NCI-H446 treated with DMSO at 0.1 percent for 48 hours (cell line): ENCODE measurements at regions not wholly inside any gene's neighbourhood (a gene's known extent, or its start where the extent isn't known, plus 50 kb on each side); places are given as distances from the start of the nearest gene placed in this dataset.

ENCODE experiments used
- DNase-seq: peaks from one replicate; lab custom pipeline; 2025; lab: John Stamatoyannopoulos, UW

DNA sequence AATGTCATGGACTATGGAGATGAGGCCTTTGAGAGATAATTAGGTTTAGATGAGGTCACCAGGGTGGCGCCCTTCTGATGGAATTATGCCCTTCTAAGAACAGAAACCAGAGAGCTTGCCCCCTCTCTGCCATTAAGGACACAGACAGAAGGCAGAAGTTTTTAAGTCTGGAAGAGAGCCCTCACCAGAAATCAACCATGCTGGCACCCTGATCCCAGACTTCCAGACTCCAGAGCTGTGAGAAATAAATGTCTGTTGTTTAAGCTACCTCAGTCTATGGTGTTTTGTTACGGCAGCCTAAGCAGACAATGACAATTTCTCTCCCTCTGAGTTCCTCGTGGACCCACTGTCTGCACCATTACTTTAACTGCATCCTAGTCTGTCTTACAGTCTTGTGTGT is 382.0 kb downstream of the GXYLT1 start:
- DNase-seq, result no peak

DNA sequence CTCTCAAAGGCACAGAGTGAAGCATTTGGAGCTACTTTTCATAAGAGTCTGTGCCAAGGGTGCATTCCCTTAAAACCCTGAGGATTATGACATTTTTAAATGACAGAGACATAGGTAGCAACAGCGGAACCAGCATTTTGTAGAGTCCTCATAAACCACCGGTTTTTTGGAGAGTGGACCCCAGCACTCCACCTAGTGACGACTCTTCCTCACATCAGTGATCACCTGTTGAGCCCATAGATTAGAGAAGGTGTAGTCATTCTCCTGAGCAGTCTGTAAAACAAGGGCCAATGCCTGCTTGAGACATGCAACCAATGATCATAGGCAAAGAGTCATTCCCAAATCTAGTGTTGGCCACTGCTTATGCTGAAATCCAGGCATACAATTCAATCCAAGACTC is 399.1 kb downstream of the GXYLT1 start:
- no peak for DNase-seq

DNA sequence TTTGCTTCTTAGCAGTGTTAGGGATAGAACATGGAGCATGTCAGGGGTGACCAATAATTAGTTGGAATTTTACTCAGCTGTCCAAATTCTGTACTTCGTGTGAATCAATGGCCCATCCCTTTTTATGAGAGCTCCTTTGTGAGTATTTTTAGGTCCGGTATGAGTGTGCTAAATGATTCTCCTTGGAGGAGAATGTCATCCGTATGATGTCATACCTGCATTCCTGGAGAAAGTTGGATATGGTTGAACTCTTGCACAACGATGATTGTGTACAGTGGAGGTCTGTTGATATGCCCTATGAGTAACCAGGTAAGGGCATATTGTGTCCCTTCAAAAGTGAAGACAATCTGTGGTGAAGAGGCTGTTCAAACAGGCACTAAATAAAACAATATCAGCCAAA is 400.8 kb downstream of the GXYLT1 start:
- DNase-seq, result no peak

DNA sequence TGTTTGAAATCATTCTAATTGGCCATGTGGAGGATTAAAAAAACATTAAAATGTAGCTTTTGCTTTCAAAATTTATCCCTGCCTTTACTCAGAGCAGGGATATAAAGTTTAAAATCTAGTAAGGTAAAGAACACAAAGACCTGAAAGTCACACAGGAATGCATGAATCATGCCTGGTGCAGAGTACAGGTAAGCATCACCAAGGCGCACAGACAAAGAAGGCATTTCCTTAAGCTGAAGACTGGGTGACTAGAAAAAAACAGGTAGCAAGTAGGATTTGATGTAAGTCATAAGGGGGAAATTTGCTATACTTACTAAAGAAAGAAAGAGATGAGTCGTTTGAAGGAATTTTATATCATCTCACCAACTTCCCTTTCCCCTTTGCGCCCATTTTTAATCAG is 405.6 kb downstream of the GXYLT1 start:
- DNase-seq, result no peak

DNA sequence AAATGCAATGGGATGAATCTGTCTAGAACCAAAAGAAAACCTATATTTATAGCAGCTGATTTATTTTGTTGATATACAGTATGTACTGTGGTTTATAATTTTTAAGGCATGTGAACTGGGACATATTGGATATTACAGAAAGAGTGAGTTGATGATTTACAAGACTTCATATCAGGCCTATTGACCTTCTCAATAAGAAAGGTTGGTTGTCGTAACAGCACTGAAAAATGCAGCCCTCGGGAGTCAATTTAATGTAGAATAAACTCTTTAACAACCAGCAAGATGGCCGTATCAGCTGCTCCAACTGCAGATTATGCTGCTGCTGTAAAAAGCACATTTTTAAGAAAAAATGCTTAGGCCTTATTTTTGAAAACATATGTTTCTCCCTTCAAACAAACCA is 407.3 kb downstream of the GXYLT1 start:
- no peak for DNase-seq

DNA sequence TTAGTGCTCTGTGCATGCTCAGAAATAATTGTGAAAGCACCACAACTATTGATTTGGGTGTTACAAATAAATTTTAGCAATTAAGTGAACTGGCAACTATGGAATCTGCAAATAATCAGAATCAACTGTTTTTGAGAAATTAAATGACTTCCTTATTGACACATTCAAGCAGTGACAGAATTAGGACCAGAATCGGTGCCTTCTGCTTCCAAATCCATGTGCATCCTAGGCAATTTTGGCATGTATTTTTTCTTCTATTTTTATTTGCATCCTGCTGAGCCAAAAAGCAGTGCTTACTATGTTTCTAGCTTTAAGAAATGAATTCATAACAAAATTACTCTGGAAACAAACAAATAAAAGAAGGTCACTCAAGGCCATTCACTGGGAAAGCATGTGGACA is 408.2 kb downstream of the GXYLT1 start:
- no peak for DNase-seq

DNA sequence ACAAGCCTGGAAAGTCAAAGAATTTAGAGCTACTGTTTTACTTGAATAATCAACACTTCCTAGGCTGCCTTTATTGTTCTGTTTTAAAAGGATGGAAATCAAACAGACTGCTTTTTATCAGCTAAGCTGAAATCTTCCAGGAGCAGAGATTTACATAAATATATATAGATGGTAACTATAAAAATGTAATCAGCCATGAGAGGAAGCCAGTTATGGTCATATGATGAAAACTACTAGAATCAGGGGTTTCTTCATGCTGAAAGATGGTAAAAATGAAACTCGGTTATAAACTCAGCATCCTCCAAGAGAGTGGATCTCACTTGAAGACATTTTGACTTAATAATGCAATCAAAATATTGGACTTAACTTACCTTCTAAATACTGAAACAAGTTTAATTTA is 413.0 kb downstream of the GXYLT1 start:
- no peak for DNase-seq

DNA sequence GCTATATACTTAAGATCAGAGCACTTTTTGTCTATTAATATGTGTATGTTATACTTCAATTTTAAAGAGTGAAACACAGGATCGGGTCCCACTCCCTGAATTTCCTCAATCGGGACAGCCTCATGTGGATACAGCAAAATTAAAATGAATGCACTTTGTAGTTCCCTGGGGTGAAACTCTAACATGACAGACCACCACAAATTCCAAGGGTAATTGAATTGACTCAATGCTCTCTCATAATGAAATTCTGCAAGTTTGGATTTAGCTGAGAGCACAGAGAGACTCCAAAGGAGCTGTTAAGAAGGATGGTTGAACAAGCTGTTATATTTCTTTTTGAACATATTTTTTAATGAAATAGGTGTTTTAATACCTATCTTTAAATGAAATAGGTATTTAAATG is 413.6 kb downstream of the GXYLT1 start:
- no peak for DNase-seq

DNA sequence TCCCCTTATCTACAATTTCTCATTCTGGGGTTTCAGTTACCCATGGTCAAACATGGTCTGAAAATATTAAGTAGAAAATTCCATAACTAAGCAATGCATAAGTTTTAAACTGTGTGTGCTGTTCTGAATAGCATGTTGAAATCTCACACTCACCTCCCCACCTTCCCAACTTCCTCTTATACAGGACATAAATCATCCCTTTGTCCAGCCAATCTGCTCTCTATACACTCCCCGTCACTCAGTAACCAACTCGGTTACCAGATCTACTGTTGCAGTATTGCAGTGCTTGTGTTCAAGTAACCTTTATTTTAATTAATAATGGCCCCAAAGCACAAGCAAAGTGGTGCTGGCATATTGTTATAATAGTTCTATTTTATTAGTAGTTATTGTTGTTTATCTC is 420.5 kb downstream of the GXYLT1 start:
- DNase-seq, result no peak

DNA sequence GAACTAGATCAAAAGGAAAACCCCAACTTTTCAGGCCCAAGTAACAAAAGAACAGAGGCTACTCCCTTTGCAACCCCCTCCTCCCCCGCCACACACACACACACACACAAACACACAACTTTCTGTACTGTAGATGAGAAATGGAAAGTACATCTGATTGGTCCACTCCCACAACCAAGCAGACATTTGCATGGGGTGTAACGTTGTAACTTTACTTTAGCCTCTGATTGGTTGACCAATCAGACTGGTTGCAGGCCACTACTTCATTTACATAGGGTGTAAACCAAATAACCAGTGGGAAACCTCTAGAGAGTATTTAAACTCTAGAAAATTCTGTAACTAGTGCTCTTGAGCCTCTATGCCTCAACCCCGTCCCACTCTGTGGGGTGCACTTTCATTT is 425.5 kb downstream of the GXYLT1 start:
- no peak for DNase-seq

DNA sequence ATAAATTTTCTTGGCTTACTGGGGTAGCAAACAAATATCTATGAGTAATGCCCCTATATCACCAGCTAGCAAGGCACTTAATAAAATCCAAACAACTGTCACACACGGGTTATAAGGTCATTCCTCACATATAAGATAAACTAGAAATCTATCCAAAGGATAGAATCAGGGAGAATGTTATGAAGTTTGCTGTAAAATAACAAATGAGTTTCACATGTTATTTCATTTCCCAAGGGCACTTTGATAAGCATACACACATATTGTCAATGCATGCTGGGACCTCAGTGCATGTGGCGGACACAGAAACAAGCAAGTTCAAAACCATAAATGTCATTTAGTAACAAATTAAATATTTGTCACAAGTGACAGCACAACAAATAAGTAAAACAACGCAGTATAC is 429.4 kb downstream of the GXYLT1 start:
- no peak for DNase-seq

DNA sequence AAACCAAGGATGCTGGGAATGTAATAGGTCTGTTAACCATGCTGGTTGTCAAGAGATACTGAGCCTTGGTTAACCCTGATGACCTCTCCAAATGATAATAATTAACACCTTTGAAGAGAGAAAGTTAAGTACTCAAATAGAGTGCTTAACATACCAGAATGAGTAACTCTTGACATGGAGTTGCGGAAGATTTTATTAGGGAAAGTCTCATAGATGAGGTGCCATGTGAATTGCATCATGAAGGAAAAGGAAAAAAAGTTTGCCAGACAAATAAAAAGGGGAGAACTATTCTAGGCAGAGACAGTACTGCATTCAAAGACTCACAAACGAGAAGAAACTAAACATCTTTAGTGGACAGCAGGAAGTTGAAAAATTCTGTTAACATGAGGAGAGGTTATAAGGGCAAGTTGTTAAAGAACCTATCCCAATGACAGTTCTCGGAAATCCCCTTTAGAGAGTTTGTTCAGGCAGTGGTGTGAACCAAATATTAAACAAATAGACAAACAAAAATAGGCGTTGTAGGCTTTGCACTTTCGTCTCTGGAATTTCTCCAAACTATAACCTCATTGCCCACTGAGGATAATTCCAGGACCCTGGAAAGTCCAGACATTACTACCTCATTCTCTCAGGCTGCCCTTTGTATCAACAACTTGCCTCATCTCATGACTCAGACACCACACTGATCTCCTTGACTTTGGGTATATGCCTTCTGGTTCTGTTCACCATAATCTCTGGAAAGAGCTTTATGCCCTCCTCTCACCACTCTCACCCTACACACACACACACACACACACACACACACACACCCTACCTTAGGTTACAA is 435.0 kb downstream of the GXYLT1 start:
- DNase-seq, result no peak

DNA sequence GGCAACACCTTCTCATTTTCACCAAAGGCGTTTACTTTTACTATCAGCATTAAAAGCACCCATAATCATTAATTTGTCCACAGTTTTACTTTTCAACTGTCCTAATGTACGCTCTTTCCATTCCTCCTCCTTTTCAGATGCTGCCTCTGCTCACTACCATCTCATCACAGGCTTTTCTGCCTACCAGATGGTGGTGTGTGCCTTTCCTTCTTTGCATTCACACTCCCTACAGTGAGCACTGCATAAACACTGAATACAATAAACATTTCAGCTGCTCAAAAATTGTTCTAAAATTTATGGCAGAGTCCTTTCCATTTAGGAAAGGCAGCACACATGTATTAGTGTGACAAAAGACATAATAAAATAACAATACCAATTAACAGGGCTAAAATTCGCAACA is 435.7 kb downstream of the GXYLT1 start:
- no peak for DNase-seq

DNA sequence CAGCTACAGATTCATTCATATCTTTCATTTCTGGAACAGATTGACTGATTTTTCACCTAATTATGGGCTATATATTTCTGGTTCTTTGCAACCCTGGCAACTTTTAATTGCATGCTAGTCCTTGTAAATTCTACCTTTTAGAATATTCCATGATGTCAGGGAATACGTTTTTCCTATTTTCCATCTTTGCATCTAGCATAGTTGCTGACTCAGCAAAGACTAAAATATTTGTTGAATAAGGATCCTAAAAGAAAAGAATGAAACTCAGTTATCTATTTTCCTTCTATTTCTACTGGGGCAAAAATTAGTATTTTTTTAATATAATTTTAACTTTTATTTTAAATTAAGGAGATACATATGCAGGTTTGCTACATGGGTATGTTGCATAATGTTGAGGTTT is 438.3 kb downstream of the GXYLT1 start:
- no peak for DNase-seq

DNA sequence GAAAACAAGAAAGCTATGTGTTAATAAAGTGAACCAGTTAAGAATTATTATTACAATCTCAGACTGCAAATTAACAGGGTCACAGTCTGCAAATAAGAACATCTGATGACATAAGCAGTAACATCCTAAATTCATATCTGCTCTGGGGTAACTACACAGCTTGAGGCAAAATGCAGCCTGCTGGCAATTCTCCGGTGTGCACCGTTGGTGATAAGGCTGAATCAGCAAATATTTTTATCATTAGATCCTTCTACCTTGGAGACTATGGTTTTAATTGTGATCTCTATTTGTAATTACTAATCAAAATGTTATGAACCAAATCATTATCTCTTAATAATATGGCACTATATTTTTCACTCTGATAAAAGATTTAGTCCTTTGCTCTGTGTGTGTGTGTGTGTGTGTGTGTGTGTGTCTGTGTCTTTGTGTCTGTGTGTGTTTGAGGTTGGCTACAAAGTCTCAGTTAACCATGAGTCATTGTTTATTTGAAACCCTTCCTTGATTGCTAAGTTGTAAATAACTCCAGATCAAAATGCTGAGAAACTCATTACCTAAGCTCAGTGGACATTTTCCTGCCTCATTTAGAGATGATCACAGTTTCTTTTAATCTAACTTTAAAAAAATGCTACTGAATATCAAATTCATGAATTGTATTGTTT is 442.6 kb downstream of the GXYLT1 start:
- DNase-seq, result no peak

DNA sequence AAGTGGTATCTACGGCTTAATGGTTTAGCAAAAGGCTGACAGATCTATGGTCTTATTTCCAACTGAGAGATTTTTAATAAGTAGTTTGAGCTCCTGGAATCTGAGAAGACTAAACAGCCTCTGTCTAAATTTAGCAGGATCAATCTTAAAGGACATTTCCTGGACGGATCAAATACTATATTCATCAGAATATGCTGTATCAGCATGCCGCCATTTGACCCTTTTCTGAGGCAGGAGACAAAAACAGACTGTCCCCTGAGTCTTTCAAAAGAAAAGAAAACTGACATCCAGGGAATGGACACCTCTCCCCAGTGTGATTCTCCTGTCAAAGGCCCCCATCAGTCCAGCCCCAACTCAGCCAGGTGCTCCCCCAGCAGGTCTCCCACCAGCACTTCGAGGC is 443.7 kb downstream of the GXYLT1 start:
- no peak for DNase-seq

DNA sequence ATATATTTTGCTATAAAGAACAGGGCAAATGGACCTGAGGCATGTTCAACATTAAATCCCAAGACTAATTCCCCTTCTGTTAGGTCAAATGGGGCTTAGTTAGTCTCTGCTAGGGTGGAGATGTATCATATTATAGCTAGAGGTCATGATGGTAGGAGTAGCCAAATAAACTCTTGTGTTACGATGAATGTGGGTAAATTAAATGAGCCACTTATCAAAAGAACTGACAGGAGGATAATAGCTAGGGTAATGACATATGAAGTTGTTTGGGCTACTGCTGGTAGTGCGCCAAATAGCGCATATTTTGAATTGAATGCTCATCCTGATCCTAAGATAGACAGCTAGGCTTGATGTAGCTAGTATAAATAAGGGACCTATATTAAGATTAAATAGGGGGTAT is 445.0 kb downstream of the GXYLT1 start:
- DNase-seq, result peak; percentile 9

DNA sequence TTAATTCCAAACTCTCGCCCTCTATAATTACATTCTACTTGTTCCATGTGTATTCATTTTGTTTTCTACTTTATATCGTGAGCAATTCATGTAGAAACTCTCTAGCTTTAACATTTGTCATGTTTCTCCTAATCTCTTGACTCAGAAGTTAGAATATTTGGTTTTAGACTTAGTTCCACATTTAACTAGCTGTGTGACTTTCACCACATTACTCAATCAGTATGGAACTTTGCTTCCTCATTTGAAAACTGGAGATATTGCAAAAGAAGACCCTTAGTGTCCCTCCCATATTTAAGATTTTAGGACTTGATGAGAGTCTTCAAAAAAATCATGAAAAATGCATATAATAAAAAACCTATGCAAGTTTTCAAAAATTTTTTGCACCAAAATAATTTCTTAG is 447.5 kb downstream of the GXYLT1 start:
- no peak for DNase-seq

DNA sequence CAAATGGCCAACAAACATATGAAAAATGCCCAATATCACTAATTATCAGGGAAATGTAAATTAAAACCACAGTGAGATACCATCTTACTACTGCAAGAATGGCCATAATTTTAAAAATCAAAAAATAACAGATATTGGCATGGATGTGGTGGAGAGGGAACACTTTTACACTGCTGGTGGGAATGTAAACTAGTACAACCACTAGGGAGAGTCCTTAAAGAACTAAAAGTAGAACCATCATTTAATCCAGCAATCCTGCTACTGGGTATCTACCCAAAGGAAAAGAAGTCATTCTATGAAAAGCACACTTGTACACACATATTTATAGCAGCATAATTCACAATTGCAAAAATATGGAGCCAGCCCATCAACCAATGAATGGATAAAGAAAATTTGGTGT is 459.7 kb downstream of the GXYLT1 start:
- DNase-seq, result no peak

DNA sequence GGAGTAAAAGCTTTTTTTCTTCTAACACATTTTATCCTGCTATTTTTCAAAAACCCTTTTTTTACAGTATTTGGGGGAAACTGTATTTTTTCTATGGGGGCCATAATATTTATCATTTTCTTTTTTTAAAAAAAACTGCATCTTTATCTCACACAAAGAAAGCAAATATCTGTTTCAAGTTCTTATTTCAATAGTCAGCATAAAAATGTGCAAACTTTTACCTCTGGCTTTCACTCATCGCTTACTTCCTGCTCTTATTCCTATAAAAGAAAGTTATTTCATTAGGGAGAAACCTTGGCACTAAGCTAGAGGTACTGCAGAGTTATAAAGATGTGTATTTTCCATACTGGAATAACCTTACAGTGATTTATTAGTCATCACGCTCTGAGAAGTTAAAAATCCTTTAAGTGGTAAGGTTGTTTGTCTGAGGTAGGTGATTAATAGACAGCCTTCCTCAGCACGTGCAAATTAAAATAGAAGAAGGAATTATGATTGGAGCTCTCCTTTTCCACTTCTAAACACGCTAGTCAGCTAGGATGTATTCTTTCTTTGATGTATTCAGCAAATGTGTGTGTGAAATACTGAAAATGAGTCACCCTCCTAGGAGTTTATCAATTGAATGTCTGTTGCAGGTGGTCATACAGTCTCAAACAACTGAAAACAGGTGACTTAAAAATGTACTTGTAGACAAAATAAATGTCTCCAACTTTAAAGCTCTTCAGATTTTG is 461.0 kb downstream of the GXYLT1 start:
- DNase-seq, result no peak

DNA sequence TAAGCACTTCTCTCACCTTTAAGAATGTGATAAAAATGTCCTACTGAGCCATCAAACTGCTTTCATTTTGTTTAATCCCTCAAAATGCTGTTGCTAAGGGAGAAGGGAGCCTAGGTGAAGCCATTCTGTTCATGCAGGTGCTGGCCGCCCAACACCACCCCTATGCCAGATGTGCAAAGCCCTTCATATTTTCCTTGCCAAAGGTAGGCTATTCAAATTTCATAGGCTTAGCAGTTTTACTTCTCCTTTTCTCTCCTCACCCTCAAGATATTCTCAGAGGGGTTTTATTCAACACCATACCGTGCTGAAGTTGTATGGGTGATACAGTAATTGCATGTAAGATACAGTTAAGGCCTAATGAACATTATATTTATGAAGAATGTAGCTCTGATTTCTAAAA is 461.7 kb downstream of the GXYLT1 start:
- DNase-seq, result no peak

DNA sequence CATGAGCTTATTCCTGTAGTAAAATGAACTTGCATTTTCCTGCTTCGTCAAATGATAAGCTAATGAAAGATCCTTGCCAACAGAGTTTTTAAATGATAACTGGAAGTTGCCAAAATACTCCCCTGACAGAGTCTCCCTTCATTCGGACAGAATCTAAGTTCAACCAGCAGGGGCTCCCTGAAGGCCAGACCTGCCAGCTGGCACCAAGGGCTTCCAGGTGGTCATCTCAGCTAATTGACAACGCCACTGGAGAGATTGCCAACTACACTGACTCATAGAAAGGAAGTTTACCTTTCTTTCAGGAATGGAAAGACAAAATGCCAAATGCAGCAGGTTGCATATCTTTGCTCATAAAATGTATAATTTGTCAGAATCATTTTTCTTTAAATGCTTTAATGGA is 462.8 kb downstream of the GXYLT1 start:
- DNase-seq, result peak; percentile 17

DNA sequence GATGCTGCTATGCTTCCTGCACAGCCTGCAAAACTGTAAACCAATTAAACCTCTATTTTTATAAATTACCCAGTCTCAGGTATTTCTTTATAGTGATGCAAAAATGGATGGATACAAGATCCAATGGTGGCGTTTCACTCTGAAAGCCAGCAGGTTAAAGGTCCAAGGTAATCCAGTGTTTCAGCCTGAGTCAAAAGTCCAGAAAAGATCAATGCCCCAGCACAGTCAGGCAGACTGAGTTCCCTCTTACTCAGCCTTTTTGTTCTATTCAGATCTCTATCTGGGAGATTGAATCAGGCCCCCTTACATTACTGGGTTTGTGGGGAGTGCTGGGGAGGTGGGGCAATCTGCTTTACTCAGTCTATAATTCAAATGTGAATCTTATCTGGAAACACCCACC is 464.5 kb downstream of the GXYLT1 start:
- no peak for DNase-seq
